ENCODE measurements at regions not wholly inside any gene's neighbourhood (a gene's known extent, or its start where the extent isn't known, plus 50 kb on each side); places are given as distances from the start of the nearest gene placed in this dataset.
"Not testable (repeated sequence)": the region's sequence is repeated elsewhere in the genome, so short reads cannot be mapped to it uniquely, and the experiment has no call there.

GRCh38 chr2:107725824-107726223 lies 100.9 kb upstream of the RGPD4 start:
- not testable (repeated sequence) for TF ChIP-seq CTCF, EP300 (IDR thresholded peaks at IDR 0.05)

Measured in esophagus muscularis mucosa (tissue), 3 donors.